ENCODE measurements at regions not wholly inside any gene's neighbourhood (a gene's known extent, or its start where the extent isn't known, plus 50 kb on each side); places are given as distances from the start of the nearest gene placed in this dataset.

- Histone ChIP-seq H3K4me3 (no peak overlapping the region), H3K27ac (no peak overlapping the region), H3K9me3 (no peaks in the 10 kb centered on the region), H3K27me3 (no peaks in the 10 kb centered on the region), H3K36me3 (no peaks in the 10 kb centered on the region), H3K4me1 (no peaks in the 10 kb centered on the region)
- no peak for DNase-seq
- intact Hi-C loops (cut with DNase I) = no loop called here
- no peak for ATAC-seq
- TF ChIP-seq CTCF (IDR thresholded peaks at IDR 0.05) = no peak
- no peak for TF ChIP-seq POLR2A (IDR thresholded peaks at IDR 0.05)
- 73% methylated on average over 5 of the region's 5 CpGs for WGBS (ENCODE audit: insufficient coverage, low coverage, low lambda C conversion rate, missing lambda C conversion rate)
Observed at GRCh38 chr15:38145651-38146111, 107.0 kb upstream of the SPRED1 start.

GRCh38 chr15:38147246-38147645 lies 105.4 kb upstream of the SPRED1 start:
- Histone ChIP-seq H3K36me3 (no peaks in the 10 kb centered on the region), H3K27me3 (no peaks in the 10 kb centered on the region), H3K27ac (no peak overlapping the region), H3K4me1 (no peaks in the 10 kb centered on the region), H3K9me3 (no peaks in the 10 kb centered on the region), H3K4me3 (no peak overlapping the region)
- ATAC-seq (no peak), DNase-seq (no peak)
- TF ChIP-seq CTCF (IDR thresholded peaks at IDR 0.05) (no peak), POLR2A (IDR thresholded peaks at IDR 0.05) (no peak)
- 50% methylated on average over 2 of the region's 2 CpGs for WGBS (ENCODE audit: insufficient coverage, low coverage, low lambda C conversion rate, missing lambda C conversion rate)
- intact Hi-C loops (cut with DNase I) = no loop called here

- H3K4me1 ChIP-seq = no peaks in the 10 kb centered on the region
- no peak for ATAC-seq
- 44% methylated on average over 2 of the region's 2 CpGs for WGBS (ENCODE audit: insufficient coverage, low coverage, low lambda C conversion rate, missing lambda C conversion rate)
- H3K27ac ChIP-seq = no peak overlapping the region
- no peak for TF ChIP-seq POLR2A (IDR thresholded peaks at IDR 0.05)
- intact Hi-C loops (cut with DNase I) = no loop called here
- H3K36me3 ChIP-seq = no peaks in the 10 kb centered on the region
- no peaks in the 10 kb centered on the region for H3K9me3 ChIP-seq
- H3K27me3 ChIP-seq = no peaks in the 10 kb centered on the region
- no peak for DNase-seq
- H3K4me3 ChIP-seq = no peak overlapping the region
Observed at GRCh38 chr15:38148471-38148870, 104.2 kb upstream of the SPRED1 start.

GRCh38 chr15:38149315-38149714 lies 103.3 kb upstream of the SPRED1 start:
- DNase-seq = no peak
- TF ChIP-seq POLR2A (IDR thresholded peaks at IDR 0.05) (no peak), CTCF (IDR thresholded peaks at IDR 0.05) (no peak)
- no peaks in the 10 kb centered on the region for H3K4me1 ChIP-seq
- no peak overlapping the region for H3K27ac ChIP-seq
- whole genome bisulfite sequencing (ENCODE audit: insufficient coverage, low coverage, low lambda C conversion rate, missing lambda C conversion rate) = 34% methylated on average over 4 of the region's 4 CpGs
- no peaks in the 10 kb centered on the region for H3K27me3 ChIP-seq
- no peak for ATAC-seq
- intact Hi-C loops (cut with DNase I) = no loop called here
- H3K4me3 ChIP-seq = no peak overlapping the region
- no peaks in the 10 kb centered on the region for H3K9me3 ChIP-seq
- H3K36me3 ChIP-seq = no peaks in the 10 kb centered on the region

- H3K27me3 ChIP-seq = no peaks in the 10 kb centered on the region
- H3K27ac ChIP-seq = no peak overlapping the region
- H3K4me3 ChIP-seq = no peak overlapping the region
- no peak for TF ChIP-seq CTCF (IDR thresholded peaks at IDR 0.05)
- TF ChIP-seq POLR2A (IDR thresholded peaks at IDR 0.05) = no peak
- no peak for ATAC-seq
- DNase-seq = no peak
- no peaks in the 10 kb centered on the region for H3K9me3 ChIP-seq
- no peaks in the 10 kb centered on the region for H3K4me1 ChIP-seq
- no peaks in the 10 kb centered on the region for H3K36me3 ChIP-seq
- intact Hi-C loops (cut with DNase I) = no loop called here
- WGBS (ENCODE audit: insufficient coverage, low coverage, low lambda C conversion rate, missing lambda C conversion rate) = 13% methylated on average over 1 of the region's 1 CpG
Observed at GRCh38 chr15:38150148-38150547, 102.5 kb upstream of the SPRED1 start.
